GM19467 (cell line): ENCODE measurements at regions not wholly inside any gene's neighbourhood (a gene's known extent, or its start where the extent isn't known, plus 50 kb on each side); places are given as distances from the start of the nearest gene placed in this dataset.

Source experiments
- ATAC-seq: cut with Tn5 transposase; IDR thresholded peaks from one replicate; pipeline ENCODE4 v1.9.1; 2021; ENCODE audit warnings: mild to moderate bottlenecking, moderate library complexity; ENCODE audit not compliant: unreplicated experiment

DNA sequence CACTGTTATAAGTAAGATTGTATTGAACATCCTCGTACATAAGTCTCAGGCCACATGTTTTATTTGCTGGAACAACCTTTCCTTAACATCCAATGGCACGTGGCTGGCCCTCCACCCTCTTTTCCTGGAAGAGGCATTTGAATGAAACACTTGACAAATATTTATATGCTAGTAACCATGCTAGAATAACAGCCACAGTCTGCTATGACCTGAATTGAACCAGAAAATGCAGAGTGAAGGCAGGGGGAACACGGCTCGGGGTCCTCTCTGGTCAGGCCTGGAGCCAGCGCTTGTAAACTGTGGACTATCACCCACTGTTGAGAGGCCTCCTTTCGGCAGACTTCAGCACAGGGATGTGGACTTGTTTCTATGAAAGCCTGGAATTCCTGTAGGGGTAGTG, 198.2 kb upstream of the COPS8 start:
- no peak for ATAC-seq

DNA sequence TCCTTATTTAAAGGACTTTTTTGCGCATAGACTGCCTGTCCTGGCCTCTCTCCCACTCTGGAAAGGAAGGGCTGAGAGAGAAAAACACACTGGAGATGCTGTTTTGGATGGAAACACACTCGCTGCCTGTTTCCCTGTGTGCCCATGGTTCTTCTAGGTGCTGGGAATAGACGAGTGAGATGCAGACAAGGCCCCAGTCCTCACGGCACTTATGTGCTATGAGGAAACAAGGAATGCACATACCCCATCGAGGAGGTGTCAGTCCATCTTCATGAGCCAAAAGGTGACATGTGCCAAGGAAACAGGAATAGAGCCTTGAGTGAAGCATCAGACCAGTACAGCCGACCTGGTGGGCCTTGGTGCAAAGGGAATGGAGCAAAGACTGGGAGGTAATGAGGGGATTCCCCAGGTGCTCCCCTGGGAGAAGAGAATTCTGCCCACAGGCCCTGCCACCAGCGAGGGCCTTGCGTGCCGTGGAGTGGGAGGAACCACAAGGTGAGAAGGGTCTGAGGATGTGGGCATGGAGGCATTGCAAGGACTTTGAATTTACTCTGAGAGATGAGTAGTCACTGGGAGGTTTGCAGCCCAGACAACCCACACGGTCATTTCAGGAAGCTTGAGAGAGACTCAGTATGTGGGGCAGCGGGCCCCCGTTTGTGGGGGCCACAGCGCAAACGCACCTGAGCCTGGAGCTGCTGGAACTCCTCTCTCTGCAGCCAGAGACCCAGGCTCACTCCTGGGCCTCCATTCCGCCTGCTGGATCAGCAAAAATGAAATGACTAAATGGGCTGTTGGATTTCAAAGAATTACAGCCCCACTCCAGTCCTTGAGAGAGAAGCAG, 197.5 kb upstream of the COPS8 start:
- no peak for ATAC-seq

DNA sequence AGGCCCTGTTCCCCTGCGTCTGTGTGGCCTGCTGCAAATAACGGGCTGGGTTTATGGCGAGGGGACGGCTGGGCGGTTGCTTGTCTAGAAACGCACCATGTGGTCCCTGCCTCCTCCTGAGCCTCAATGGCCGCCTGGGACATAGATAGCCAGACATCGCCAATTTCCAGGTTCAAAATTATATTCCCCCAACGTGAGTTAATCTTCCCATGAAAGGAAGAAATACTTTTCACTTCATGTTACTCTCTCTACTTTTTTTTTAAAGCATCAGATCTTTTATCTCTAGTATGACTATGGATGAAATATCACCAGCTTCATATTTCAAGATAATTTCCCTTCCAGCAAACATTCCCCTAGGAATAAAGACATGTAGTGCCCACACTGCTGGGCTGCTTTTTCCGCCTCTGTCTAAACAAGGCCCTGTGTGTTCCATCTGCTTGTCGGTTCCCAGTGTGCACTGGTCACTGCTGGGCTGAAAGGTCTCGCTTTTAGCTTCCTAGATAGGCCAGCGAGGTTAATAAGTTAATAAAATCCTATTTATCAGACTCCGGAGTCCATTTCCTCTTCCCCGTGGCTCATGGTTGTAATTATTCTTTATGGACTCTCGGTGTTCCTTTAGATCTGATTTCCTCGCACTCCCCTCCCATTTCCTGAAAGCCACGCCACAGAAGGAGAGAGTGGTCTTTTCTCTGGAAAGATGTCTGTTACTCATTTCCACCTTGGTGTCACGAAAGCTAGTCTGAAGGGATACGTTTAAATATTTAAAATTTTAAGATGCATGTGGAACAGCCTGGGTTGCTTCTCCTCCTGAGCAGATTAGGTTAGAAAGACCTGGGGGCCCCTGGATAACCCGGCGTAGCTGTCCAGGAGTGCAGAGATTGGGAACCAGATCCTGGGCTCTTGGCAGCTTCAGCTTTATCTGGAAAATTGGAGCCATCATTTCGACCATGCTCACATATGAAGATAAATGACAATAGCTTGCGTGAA, 196.6 kb upstream of the COPS8 start:
- ATAC-seq, result no peak

DNA sequence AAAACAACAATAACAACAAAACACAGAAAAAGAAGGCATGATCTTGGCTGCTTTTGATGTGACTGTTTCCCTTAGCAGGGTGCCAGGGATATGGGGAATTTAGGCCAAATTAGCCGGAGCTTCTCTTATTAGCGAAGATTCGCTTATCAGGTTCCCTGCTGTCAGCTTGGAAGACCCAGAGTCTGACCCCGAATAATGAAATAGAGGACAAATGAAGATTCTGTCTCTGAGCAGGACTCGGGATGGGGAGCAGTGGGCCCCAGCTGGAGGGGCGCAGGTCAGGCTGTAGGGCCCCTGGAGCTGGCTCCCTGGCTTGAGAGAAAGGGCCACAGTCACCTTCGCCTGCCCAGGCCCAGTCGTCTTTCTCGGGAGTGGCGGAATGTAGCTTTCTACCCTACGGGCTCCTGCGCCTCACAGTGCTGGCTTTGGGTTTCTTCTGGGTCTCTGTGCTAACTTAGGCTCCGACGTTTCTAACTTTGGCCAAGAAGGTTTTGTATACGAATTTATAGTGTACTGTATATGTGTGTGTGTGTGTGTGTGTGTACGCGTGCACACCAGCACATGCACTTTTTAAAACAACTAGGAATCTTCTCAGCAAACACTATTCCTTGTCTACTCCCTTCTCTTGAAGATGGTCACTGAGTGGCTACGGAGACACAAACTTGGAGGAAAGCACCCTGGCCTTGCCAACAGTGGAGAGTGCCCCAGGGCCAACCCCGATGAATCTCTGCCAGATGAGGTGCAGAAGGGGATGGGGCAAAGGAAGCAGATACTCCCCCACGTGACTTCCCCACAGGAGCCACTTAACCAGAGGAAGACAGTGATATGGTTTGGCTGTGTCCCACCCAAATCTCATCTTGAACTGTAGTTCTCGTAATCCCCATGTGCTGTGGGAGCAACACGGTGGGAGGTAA, 195.6 kb upstream of the COPS8 start:
- ATAC-seq, result no peak

DNA sequence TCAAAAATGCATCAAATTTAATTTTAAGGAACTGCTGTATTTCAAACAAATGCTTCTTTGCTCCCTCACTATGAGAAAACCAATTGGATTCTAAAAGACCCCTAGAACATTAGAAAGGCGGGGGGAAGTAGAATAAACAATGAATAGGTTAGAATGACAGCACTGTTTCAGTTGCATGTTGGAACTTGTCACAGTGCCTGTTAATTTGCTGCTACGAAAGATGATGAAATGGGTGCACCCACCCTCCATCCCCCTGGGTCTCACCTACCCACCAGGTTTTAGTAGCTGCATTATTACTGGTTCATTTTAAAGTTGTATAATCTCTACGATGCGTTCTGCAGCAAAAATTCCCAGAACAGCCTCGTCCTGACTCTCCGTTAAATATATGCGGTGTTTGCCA, 193.0 kb upstream of the COPS8 start:
- no peak for ATAC-seq

DNA sequence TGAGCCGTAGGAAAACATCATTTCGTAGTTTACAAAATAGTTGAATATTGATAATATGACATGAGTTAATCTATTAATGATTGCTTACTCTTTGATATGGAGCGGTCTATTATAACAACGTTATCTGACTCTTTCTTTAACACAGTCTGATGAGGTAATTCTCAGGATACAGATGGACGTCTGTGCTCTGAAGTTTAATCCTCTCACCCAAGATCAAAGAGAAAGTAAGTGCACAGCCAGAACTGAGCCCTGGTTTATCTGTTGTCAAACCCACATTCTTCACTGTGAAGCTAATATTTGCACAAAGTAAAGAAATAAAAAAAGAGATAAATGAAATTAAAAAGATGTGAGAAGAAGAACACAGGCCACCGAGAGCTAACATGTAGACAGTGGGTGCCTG, 190.9 kb upstream of the COPS8 start:
- ATAC-seq, result no peak

DNA sequence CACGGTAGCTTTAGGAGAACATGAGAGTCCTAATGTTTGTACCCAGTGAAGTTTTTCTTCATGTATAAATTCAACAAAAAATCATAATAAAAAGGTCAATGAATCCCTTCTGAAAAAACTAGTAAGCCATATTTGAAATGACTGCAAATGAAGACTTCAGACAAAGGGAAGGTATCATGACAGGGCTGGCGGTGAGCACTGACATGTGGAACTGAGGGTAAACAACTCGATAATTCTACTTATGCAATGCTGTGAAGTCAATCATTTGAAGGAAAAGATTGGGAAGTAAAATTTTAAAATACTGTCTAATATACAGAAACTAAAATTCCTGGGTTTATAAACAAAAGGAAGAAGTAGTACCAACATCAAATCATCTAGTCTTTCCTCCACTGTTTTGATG, 190.2 kb upstream of the COPS8 start:
- no peak for ATAC-seq

DNA sequence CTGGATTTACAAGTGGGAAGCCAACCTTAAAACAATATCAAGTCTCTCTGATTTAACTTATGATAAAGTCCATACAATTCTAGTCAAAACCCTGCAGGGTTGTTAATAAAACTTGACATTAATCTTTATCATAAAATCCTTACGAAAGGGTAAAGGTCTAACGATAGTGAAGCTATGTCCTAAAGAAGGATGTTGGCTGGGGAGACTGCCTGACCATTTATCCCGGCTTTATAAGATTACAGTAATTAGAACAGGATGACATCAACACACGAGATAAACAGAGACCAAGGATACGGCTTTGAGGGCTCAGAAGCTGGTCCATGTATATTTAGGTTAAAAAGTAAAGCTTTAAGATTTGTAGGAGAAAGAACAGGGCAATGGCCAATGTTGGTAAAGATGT, 189.0 kb upstream of the COPS8 start:
- no peak for ATAC-seq

DNA sequence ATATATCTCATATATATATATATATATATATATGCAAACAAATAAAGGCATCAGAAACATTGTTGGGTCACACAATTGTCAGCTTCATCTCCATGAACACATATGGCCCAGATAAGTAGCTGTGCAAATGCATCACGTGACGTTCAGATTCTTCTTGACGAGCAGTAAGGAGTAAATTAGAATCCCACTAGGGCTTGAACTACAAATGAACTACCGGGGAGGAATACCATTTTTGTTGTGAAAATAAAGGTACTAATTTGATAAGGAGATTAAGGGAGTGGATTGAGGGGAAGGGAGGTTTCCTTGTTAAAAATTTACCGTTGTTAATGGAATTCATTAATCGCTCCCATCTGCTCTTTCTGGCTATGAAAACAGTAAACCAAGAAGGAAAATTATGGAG, 186.5 kb upstream of the COPS8 start:
- no peak for ATAC-seq

DNA sequence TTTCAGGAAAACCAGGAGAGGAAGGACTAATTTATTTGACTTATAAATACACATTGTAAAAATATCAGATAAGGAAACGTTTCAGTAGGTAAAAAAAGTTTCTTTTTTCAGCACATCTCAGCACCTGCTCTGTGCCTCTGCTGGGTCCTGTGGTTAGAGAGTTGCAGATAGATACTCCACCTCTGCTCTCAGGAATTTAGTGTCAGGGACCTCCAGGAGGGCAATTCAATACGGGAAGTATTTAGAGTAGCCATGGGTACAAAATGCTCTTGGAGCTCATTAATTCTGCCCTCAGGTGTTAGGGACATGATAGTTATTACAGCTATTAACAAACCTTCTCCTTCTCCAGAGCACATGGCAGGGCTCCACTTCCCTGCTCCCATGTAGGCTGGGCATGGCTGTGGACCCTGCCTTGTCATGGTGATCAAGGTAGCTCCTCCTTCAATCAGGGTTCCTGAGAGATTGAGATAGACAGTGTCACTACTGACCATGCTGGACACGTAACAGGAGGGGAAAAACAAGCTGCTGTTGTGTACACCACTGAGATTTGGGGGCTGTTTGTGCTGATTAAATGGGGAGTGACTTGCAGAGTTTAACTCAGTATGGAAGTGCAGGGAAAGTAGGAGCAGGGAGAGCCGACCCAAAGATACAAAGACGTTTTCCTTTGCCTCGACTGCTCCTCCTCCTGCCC, 185.6 kb upstream of the COPS8 start:
- no peak for ATAC-seq

DNA sequence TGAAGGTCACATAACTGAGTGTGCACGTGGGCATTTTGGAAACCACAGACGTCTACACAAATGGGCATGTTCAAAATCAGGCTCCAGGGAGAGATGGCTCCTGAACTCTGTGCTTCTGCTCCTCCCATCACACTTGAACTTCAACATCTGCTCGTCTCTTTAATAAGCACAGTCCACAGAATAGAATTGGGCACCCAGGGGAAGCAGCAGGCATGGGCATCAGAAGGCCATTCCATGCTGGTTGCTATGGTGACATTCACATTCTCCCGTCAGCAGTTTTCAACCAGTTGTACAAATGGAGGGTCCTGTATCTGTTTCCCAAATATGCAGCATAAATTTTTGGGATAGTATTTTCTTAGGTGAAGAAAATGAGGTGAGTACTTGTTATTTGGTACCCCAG, 183.7 kb upstream of the COPS8 start:
- ATAC-seq, result no peak

DNA sequence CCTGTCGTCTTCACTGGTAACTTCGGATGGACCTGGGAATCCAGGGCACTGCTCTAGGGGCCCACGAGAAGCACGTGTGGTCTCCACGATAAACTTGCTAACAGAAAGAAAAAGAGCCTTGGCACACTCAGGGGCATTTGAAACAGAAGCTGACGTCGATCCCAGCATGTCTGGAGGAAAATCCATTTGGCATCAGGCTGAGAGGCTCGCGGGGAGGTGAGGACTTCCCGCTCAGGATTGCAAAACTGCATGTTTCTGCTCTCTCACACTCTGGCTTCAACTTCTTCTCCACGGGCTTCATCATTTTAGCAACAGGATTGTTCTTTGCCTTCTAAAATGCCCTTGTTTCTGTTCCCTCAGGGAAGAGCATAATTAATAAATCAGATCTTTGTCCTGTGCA, 181.7 kb upstream of the COPS8 start:
- no peak for ATAC-seq

DNA sequence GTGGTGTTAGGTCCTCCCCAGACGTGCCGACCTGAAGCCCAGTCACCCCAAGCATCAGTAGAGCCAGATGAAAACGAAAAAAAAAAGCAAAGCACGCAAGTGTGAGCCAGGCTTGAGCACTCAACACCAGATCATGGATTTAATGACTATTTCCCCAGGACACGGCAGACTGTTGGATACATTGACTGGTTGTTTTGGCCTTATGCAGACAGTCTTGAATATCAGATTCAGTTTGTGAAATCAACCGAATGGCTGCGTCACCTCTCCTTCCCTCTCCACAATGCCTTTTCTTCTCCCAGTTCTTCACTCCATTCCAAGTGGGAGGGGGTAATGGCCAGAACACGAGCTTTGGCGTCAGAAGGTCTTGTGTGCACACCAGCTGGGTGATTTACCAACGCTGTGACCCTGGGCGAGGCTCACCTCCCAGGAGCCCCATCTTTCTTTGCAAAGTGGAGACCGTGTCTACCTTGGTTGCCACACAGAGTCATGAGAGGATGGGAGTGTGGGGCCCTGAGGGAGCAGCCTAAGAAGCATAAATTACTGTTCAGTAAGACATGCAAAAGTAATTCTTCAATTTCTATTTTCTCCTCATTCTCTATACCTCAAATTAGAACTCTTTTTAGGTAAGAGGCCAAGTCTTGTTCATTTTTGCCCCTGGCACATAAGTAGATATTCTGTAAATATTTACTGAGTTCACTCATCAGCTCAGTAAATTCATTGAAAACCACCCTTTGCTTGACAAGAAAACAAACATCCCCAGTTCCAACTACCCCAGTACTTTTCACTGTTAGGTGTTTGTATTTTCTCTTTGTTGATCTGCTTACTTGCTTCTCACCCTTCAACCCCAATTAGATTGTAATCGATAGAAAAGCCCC, 181.1 kb upstream of the COPS8 start:
- ATAC-seq, result no peak

DNA sequence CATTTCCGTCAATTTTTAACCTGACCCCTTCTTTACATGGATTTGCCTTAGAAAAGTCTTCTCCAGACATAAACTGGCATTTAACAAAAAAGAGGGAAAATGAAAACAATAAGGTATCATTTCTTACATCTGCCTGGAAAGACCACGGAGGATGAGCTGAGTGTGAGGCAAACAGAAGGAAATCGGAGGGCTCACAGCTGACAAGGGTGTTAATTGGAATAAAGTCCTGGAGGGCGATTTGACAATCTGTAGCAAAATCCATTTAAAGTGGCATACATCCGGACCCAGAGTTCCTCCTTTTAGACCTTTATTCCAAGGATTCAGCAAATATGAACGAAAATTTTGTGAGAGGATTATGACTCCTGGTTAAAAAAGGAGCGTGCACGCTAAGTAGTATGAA, 179.7 kb upstream of the COPS8 start:
- no peak for ATAC-seq

DNA sequence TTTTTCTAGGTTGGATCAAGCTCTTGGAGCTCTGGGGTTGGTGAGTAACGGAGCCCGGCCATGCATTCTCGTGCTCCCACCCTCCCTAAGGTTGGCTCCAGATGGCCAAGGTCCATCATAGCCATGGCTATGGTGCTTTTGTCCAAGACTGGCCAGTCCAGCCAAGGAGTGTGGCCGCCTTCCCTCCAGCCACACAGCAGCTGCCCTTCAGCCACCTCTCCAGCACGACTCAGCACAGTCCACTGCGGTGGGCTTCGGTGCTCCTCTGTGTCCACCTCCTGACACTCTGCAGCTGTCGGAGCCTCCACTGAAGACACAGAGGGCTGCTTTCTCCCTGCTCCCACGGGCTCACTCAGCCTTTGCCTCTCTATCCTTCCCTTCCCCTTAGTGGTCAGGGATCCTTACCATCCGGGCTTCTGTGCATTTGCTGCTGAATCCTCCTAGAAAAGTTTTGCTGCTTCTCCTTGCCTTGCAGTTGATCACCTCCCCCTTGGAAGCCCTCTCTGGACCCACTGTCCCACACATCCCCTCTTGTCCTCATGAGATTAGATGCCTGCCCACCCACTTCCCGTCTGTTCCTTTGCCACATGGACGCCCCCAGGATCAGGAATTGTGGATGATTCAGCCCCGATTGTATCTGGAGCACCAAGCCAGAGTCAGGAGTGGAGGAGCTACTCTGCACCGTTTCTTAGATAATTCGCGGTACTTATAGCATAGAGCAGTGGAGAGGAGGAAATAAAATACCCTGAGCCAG, 177.1 kb upstream of the COPS8 start:
- ATAC-seq, result no peak

DNA sequence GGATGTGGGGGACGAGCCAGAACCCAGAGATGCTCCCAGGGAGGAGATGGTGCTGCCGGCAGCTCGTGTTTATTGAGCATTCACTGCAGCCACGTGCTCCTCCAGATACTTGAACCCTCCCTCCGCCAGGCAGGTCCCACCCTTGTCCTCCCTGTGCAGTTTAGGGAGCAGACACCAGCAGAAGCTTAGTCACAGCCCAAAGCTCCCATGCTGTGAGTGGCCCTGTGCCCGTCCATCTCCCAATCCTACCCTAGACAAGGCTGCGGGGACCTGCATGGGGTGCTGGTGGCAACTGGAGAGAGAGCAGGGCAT, 176.5 kb upstream of the COPS8 start:
- ATAC-seq, result no peak

DNA sequence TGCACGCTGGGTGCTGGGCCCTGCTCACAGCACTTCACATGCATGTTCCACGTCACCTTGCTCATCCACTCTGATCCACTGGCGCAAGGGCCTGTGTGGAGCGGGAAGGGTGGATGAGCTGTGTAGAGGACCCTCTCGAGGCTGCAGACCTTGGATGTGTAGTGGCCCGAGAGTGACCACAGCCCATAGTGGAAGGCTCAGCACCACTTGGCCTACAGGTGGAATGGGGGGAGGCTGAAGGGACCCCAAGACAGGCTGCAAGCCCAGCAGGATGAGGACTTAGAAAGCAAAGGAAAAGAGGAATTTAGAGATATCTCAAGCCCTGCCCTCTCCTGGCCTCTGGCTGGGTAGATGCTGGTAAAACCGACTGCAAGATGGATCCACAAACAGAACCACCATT, 175.9 kb upstream of the COPS8 start:
- ATAC-seq, result no peak

DNA sequence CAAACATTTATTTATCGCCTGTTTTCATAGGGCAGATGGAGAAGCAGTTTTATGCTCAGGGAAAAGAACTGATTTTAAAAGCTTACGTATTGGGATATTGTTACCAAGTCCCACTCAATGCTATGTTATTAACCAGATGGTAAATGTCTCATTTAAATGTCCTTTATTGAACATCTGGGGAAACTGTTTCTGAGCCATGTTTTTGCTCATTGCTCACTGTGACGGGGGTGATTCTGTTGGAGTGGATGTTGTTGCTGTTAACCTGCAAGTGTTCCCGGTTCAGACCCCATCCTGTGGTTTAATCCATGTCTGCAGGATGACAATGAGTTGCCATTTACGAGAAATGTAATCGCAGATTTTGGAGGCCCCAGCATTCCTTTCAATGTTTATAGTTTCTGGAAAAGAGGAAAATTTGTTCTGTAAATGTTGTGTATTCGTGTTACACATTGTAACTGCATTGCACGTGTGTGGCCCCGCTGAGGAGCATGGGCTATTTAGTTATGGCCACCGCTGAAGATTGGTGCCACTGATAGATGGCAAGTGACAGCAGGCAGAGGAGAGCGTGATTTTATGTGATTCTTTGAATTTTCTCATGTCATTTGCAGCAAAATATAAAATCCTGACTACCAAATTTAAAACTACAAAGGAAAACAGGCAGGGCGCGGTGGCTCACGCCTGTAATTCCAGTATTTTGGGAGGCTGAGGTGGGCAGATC, 174.8 kb upstream of the COPS8 start:
- no peak for ATAC-seq
